Fibroblast of skin of right biceps (primary cell): ENCODE measurements at regions not wholly inside any gene's neighbourhood (a gene's known extent, or its start where the extent isn't known, plus 50 kb on each side); places are given as distances from the start of the nearest gene placed in this dataset.
A peak's percentile ranks its signal among the peaks of the same experiment; 100 is the strongest.

ENCODE experiments used
- DNase-seq: peaks from one replicate; pipeline ENCODE4 v3.0.0-alpha.2; 2013

DNA sequence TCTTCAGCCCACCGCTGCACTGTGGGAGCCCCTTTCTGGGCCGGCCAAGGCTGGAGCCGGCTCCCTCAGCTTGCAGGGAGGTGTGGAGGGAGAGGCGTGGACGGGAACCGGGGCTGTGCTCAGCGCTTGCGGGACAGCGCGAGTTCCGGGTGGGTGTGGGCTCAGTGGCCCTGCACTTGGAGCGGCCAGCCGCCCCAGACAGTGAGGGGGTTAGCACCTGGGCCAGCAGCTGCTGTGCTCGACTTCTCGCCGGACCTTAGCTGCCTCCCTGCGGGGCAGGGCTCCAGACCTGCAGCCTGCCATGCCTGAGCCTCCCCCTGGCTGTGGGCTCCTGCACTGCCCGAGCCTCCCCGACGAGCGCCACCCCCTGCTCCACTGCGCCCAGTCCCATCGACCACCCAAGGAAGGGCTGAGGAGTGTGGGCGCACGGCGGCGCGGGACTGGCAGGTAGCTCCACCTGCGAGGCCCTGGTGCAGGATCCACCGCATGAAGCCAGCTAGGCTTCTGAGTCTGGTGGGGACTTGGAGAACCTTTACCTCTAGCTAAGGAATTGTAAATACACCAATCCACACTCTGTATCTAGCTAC is 92.9 kb upstream of the MAST4 start:
- DNase-seq, result no peak

DNA sequence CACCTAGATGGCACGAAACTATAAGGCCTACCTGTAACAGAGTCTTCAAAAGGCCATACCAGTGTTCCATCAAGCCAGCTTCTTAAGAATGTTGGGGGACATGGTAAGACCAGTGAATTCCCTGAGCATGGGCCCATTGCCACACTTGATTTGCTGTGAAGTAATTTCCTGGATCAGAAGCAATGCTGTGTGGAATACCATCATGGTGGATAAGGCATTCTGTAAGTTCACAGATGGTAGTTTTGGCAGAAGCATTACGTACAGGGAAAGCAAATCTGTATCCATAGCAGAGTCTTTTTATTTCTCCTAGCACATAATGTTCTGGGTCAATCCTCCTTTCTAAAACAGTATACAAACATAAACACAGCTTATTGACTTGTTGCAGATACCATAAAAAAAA is 89.1 kb upstream of the MAST4 start:
- DNase-seq, result no peak

- peak; percentile 4 for DNase-seq
Observed at GRCh38 chr5:66511491-66511890, 84.7 kb upstream of the MAST4 start.

- DNase-seq, result no peak
Observed at GRCh38 chr5:66513130-66513529, 83.1 kb upstream of the MAST4 start.

DNA sequence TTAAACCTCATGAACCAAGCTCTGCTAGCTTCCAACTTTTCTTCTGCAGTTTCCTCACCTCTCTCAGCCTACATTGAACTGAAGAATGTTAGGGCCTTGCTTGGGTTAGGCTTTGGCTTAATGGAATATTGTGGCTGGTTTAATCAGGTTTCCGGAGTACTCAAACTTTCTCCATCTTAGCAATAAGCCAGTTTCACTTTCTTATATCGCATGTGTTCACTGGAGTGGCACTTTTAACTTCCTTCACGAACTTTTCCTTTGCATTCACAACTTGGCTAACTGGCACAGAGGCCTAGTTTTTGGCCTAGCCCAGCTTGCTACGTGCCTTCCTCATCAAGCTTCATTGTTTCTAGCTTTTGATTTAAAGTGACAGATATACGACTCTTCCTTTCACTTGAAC is 81.0 kb upstream of the MAST4 start:
- no peak for DNase-seq

GRCh38 chr5:66516550-66516949 is 79.6 kb upstream of the MAST4 start:
- DNase-seq, result no peak

- DNase-seq, result no peak
Observed at GRCh38 chr5:66517351-66517750, 78.8 kb upstream of the MAST4 start.

DNA sequence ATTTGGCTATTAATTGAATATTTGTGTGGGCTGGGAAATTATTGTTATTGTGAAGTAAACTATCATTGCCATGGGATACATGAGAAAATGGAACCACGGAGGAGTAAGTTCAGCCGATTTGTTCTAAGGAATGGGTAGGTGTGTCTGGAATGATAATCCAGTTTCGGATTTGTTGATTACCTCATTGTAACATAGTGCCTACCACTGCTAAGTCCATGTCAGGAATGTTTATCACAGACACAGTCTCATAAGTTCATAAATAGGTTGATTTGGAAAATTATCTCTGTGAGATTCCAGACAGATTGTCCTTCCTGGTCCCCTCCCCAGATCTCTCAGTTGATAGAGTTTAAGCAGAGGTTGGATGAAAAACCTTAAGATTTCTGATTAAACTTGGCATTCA is 78.1 kb upstream of the MAST4 start:
- no peak for DNase-seq

GRCh38 chr5:66518753-66519152 is 77.4 kb upstream of the MAST4 start:
- peak; percentile 28 for DNase-seq

DNA sequence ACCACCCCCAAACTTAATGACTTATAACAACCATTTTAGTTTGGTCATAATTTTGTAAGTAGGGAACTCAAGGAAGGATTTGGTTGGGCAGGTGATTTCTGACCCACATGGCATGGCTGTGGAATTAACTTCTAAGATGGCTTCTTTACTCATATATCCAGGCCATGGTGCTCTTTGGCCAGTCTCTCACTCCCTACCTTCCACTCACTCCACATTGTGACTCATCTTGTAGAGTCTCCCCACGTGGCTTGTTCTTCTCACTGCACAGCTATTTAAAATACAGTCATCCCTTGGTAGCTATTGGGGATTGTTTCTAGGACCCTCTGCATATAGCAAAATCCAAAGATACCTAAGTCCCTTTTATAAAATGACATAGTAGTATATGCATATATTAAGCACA is 76.6 kb upstream of the MAST4 start:
- DNase-seq, result no peak

- no peak for DNase-seq
Observed at GRCh38 chr5:66520854-66521253, 75.3 kb upstream of the MAST4 start.

GRCh38 chr5:66527478-66528035 is 68.6 kb upstream of the MAST4 start:
- no peak for DNase-seq

DNA sequence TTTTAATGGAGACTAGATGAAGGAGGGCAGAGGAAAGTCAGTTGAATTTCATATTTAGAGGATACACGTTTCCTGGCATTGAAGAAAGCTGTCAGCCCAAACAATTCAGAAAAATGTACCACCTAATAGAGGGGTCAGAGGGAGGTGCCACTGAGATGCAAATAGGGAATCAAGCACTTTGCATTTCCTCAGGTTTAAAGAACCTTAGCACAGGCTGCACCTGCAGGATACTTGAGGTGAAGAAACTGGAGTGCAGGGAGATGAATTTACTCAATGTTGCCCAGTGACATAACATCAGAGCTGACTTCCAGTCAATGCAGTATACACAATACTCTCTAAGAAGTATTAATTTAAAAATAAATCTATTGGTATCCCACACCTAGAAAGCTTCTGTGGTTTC is 67.0 kb upstream of the MAST4 start:
- DNase-seq, result no peak

DNA sequence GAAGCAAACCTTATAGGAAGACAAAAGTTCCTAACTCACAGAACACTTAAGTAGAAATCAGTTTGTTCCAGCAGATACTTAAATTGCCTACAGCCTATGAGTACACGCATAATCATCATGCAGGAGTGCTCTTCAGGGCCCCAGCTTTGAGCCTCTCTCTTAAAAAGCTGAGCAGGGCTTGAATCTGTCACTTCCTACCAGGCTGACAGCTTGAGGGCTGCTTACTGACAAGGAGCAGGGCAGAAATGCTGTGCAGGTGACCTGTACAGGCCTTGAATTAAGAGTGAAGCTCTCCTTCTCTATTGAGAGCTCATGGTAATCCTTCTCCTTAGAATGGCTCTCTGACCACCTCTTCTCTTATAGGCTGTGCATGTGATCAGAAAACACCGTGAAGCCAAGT is 66.5 kb upstream of the MAST4 start:
- no peak for DNase-seq

DNA sequence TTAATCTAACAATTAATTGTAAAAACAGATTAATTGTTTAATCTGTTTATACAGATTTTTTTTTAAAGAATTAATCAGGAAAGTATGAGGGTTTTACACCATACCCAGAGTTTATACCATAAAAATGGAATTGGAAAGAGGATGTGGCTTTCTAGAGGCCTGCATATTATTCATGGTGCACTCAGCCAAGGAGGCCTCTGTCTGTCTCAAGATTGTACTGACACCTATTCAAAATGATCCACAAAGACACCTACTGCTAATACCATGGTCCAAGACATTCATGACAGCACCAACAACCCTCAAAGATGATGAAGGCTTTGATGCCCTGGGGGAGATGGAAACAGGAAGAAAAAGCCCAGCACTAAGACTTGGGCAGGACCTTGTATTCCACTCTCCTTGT is 58.1 kb upstream of the MAST4 start:
- no peak for DNase-seq

GRCh38 chr5:66538531-66538930 is 57.7 kb upstream of the MAST4 start:
- DNase-seq, result peak; percentile 26

DNA sequence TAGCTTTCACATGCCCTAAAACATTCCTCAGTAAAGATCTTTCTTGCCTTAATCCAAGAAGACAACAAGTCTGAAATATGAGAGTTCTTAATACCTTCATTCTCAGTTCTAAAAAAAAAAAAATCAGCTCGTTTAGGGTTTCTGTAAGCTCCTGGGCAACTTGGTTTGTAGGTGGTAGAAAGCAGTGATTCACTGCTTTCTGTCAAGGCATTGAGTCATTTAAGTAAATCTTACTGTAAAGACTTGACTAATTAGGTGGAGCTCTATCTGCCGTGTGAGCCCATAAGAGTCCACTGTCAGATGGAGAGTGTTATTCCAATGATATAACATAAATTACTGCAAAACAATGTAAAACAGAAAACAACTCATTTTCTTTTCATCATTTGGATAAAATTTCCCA is 56.1 kb upstream of the MAST4 start:
- no peak for DNase-seq

DNA sequence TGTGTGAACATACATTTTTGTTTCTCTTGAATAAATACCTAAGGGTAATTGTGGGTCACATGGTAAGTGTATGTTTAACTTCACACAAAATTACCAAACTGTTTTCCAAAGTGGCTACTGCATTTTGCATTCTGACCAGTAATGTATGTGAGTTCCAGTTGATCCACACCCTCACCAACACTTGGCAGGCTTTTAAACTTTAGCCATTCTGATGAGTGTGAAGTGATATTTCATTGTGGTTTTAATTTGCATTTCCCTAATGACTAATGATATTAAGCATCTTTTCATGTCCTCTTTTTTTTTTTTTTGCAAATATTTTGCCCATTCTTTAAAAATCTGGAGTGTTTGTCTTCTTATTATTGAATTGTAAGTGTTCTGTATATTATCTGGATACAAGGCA is 53.5 kb upstream of the MAST4 start:
- DNase-seq, result no peak
